NCI-H128 (cell line): ENCODE measurements at regions not wholly inside any gene's neighbourhood (a gene's known extent, or its start where the extent isn't known, plus 50 kb on each side); places are given as distances from the start of the nearest gene placed in this dataset.
"Not testable (repeated sequence)": the region's sequence is repeated elsewhere in the genome, so short reads cannot be mapped to it uniquely, and the experiment has no call there.

Experiments used
- DNase-seq: peaks from one replicate; lab custom pipeline; 2025; ENCODE audit not compliant: unreplicated experiment; lab: John Stamatoyannopoulos, UW

DNA sequence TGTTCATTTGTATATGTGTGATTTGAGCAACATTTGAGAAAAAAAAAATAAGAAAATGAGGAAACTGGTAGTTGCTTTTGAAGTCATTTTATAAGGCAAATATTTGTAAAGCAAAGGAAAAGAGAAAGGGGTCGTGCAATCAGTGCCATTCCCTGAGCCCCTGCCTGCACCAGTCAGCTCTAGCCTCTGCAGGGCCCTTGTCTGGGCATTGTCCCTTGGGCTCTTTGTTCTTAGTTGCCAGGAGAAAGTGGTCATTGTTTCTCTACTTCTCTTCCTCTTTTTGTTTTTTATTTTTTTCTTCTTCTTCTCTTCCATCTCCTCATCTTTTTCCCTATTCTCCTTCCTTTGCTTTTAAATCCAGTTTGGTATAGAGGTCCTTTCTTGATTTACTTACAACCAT lies 175.3 kb upstream of the CREB1 start:
- DNase-seq: no peak

DNA sequence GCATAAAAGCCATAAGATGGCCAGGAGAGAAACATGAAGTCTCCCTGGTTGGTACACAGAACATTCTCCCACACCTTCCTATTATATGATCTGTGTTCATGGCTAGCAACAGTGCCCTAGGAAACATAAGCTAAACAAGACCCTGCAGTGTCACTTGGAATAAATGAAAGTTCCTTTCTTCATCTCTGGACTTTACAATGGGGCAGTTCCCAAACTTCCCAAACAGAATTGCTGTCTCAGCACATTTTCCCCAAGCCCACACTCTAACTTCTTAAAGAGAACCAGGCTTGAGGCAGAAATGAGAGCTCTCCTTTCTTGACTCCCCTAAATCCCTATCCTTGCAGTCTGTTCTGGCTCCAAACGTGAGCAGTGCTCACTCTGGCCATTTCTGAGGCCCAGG lies 173.2 kb upstream of the CREB1 start:
- no peak for DNase-seq

DNA sequence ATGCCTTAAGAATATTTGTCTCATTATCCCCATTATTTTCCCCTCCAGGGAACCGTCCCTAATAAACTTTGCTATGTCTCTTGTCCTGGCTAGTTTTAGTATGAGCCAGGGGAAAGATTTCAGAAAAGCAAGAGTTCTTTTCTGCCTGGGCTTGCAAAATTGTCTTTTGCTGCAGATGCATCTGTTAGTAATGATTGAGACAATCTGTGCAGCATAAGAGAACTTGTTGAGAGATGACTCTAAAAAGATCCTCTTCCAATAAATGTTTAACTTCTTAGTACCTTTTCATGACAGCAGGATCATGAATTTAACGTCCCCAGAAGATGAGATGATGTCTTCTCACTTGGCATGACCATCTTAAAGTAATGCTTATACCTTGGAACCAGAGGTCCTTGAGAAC lies 172.5 kb upstream of the CREB1 start:
- no peak for DNase-seq

DNA sequence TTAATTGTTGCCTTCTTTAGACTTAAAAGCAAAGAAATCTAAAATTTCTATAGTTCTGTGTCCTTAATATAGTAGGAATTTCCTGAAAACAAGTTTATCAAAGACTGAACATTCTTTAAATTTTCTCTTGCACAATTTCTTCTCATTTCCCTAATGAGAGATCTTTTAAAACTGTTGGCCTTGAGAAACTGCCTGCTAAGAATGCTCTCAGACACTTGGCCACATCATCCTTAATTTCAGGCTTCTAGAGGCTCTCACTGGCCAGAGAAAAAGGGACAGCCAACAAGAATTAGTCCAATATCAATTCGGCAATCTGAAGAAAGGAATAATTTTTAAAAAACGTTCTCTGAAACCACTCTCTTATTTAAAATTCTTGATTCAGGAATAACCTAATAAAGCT lies 167.0 kb upstream of the CREB1 start:
- DNase-seq: no peak

DNA sequence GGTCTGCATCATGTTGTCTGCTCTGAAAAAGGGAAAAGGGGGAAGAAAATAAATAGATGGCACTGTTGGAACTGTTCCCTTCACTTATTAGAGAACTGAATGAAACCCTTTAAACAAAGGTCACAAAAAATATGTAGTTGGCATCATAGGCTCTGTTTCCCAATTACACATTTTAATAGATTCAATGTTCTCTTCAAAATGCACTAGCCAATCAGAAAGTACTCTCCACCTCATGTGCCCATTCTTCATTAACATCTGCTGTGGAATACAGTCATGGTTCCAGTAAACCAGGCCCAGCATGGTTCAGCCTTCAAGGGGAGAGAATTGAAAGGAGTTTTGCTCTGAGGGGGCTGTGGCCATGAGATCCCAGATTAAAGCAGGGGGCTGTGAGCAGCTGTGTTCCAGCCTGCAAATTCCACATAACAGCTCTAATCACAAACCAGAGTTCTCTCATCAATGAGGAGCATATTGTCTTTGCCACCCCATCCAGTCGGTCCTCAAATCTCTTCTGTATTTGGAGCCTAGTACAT lies 165.9 kb upstream of the CREB1 start:
- DNase-seq: no peak

DNA sequence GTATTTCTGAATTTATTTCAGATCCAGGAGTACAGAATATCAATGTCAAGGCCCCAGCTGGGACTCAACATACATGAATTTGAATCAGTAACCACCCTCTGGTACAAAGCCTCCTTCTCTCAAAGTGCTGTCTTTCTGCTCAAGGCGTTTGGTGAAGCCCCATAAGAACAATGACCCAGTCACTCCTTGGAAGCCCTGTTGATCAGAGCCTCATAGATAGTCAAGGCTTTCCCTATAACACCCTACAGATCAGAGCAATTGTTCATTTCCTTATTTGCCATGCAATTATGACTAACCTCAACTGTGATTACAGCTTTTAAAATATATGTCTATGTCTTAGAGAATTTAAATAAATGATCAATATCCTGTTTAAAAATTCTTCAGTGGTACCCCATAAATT lies 159.1 kb upstream of the CREB1 start:
- no peak for DNase-seq

DNA sequence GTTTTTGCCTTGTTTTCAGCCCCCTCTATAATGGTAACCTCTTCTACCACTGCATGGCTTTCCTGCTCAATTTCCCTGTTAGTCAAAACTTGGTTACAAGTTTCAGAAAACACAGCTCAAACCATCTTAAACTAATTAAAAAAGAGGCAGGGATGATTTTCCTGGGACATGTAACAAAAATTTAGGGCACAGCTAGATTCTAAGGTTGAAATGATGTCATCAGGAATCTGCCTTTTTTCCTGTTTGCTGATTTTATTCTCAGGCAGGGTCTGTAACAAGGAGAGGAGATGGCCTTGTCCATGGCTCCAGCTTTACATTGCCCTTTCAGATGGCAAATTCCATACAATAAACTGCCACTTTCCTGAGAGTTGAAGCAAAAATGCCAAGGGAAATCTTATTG lies 157.9 kb upstream of the CREB1 start:
- DNase-seq: no peak

DNA sequence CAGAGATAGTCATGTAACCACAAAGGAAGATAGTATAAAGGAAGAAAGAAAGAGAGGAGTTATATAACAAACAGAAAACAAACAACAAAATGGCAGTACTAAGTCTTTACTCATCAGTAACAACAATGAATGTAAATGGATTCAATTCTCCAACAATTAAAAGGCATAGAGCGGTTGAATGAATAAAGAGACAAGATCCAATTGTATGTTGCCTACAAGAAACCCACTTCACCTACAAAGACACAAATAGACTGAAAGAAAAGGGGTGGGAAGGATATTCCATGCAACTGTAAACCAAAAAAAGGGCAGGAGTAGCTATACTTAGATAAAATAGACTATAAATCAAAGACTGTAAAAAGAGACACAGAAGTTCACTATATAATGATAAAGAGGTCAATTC lies 157.3 kb upstream of the CREB1 start:
- DNase-seq: no peak

DNA sequence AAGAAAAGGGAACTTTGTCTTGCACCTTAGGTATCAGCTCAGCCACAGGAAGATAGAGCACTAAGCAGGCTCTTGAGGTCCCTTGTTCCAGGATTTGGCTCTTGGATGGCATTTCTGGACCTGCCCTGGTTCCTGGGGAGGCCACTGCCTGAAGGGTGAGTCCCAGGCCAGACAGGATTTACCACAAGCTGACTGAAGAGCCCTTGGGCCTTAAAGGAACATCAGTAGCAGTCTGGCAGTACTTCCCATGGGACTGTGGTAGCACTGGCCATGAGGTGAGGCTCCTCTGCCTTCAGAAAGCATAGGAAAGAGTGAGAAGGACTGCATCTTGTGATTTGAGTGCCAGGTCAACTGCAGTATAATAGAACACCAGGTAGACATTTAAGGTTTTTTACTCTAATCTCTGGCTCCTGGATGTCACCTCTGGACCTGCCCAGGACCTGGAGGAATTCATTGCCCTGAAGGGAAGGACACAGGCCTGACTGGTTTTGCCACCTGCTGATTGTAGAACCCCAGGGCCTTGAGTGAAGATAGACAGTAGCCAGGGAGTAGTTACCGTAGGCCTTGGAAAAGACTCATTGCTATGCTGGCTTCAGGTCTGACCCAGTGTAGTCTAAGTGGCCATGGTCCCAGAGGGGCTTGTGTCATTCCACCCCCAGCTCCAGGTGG lies 154.4 kb upstream of the CREB1 start:
- DNase-seq: no peak

DNA sequence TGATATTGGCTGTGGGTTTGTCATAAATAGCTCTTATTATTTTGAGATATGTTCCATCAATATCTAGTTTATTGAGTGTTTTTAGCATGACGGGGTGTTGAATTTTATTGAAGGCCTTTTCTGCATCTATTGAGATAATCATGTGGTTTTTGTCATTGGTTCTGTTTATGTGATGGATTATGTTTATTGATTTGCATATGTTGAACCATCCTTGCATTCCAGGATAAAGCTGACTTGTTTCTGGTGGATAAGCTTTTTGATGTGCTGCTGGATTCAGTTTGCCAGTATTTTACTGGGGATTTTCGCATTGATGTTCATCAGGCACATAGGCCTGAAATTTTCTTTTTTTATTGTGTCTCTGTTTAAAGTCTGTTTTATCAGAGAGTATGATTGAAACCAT lies 151.1 kb upstream of the CREB1 start:
- DNase-seq: not testable (repeated sequence)

DNA sequence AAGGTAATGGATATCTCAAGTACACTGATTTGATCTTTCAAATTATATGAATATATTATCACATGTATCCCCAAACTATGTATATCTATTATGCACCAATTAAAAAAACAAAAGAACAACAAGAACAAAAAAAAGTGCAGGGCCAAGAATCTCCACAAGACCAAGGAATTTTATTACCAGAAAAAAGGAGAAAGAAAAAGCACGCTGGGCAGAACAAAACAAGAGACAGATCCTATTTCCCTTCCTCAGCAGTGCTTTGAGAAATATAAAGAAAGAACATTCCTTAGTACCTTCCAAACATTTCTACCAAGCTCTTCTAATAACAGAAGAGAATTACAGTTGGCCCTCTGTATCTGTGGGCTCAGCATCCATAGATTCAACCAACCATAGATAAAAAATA lies 144.7 kb upstream of the CREB1 start:
- DNase-seq: no peak

DNA sequence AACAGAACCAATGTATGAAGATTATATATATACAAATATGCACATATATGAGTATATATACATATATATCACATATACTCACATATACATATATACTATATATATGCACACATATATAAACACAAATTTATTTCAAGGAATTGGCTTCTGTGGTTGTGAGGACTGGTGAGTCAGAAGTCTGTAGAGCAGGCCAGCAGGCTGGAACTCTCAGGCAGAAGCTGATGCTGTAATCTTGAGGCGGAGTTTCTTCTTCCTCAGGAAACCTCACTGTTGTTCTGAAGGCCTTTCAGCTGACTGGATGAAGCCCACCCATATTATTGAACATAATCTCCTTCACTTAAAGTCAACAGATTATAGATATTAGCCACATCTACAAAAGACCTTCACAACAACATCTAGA lies 143.9 kb upstream of the CREB1 start:
- DNase-seq: no peak

DNA sequence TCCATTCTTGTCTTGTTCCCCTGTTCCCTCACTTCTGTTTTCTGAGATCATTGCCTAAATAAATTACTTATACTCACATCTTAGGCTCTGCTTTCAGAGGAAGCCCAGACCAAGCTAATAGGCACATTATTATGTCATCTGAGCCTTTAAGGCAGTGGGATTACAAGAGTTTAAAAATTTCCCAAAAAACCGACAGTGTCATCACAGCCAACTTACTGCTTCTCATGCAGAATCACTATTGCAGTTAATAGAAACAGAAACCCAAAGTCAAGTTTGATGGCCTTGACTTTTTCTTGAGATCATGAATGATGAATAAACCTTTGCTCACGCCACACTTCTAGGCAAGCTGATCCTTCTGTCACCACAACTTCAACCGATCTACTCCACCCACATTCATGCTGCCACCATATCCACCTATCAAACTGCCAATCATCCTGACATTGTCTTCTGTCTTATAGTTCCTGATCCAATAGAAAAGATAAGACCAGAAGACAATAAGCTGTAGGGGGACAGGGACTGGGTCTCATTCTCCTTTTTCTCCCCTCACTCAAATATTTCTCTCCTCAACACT lies 142.7 kb upstream of the CREB1 start:
- DNase-seq: no peak

DNA sequence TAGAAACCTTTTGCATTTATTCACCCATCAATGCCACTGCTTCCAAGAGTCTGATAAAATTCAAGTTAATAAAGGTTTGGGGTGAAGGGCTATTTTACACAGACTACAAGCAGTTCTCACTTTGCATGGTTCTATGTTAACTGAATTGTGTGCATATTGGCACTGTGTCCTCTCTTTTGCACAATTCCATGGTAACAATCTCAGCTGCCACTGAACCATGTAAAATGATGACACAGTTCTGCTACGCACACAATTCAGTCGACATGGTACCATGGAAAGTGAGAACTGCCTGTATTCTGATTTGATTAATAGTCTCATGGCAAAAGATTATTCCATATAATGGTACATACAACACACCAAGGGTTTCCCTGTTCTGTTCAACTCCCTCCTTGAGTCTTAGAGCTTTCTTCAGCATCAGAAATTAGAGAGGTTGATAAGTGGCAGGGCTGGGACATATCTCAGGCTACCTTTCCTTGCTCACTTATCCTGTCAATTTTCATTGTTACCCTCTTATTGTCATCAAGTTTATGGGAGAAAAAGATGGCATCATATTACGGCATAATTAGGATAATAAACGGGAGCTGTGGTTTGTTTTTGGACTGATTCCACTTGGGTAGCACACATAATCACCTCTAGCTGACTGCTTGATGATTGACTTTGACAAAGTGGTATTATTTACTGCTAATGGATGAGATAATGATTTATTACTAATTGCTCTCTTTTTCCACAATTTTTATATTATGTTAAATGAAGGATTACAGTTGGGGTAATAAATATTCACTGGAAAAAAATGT lies 139.3 kb upstream of the CREB1 start:
- DNase-seq: peak; percentile 7

DNA sequence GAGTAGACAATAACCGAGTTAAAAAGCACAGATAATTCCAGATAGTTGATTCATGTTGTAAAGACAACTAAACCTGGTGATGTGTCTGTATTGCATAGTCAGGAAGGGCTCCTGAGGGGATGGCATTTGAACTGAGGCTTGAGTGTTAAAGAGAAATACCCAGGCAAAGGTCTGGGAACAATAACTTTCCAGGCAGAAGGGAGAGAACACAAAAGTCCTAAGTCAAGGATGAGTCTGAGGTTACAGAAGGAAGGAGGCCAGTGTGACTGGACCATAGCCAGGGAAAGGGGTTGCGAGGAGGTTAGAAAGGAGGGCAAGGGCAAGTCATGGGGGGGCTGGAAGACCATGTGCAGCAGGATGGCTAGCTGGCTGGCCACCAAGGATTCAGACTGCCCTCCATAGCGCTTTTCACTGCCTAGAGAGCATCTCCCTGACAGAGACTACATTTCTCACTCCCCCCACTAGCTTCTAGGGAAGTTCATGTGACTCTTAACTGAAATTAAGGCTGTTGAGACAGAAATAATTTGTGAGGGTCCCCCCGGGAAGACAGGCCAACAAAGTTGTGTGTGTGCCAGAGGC lies 135.5 kb upstream of the CREB1 start:
- DNase-seq: no peak

DNA sequence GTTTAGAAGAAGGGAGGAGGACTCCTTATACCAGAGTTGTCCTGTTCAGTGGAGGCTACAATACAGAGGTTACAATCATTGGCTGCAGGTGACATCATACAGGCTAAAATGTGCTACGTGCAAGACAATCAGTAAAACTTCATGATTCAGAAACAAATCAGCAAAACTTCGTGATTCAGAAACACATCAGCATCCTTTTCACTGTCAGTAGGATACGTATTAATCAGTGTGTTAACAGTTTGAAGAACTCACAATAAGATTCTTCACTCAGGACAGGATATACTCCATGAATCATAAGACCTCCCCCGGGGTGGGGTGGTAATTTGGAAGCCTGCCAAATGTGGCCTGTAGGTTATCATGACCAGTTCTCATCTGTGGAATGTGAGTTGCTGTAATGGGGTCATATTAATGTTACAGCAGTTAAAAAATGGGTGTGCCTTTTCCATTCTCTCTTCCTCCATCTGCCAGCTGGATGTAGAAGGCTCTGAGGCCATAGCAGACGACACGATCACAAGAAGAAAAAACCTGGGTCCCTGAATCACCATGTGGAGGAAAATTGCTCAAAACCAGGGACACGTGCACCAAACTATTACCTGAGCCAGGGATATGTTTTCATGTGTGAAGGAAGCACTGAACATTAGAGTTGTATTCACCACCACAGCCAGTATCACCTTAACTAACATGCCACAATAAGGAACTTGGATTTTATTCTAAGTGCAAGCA lies 134.8 kb upstream of the CREB1 start:
- DNase-seq: no peak

DNA sequence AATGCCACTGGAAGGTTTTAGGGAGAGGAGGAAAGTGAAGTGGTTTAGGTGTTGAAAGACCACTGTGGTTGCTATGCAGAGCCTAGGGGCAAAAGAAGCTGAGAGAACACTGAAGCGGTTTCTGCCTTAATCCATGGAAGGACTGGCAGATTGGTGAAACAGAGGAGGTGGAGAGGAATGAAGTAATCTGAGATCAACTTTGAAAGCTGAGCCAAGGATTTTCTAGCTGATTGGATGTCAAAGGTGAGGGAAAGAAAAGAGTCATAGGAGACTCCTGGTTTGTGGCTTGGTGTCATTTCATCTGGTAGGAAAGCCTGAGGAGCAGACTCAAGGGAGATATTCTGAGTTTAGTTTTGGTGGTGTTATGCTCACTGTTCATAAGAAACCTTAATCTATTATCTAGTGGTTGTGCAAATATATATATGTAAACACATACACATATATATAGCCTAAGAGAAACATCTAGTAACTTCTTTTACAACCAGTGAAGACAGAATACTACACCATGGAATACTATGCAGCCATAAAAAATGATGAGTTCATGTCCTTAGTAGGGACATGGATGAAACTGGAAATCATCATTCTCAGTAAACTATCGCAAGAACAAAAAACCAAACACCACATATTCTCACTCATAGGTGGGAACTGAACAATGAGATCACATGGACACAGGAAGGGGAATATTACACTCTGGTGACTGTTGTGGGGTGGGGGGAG lies 134.1 kb upstream of the CREB1 start:
- no peak for DNase-seq

DNA sequence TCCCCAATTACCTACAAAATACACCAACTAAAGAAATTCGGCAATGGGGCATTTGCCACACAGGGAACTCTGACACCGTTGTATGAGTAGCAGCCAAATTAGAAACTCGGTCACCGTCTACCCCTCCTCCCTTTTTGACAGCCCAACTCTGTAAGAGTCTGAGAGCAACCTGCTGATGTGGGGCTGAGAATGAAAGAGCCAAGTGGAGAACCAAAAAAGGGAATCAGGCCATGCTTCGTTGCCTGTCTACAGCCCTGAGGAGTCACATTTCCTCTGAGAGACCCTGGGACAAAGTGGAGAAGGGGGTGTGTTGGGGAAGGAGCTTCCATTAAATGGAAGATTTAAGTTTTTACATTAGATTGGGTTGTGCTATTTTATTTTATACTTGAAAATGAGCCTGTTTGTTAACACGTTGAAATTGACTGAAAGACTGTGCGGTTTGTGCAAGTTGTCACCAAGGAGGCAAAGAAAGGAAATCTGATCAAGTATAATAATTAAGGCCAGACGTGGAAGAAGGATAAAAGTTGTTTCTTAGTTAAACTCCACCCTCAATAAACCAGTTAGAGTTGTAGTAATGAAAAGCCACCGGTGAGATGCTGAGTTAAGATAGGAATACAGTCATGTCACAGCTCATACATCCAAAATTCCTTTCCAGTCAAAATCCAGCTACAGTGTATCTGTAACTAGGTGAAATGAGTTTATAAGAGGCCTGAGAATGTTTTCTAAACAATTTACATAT lies 131.7 kb upstream of the CREB1 start:
- DNase-seq: no peak

DNA sequence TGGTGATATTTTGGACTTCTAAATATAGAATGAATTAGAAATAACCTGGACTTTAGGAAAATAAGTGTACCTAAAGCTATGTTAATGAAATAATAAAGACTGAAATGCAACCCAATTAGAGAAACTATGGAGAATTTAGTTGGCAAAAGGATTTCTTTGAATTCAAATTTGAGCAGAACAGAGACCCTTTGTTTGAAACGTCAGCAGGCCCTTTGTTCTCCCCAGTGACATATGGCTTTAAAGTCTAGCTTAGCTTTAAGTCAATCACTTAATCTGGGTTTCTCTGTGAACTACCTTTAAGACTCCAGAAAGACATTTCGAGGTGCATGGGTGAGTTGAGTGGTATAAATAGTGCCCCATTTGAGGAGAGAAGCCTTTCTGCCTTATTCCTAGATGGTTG lies 130.5 kb upstream of the CREB1 start:
- no peak for DNase-seq

DNA sequence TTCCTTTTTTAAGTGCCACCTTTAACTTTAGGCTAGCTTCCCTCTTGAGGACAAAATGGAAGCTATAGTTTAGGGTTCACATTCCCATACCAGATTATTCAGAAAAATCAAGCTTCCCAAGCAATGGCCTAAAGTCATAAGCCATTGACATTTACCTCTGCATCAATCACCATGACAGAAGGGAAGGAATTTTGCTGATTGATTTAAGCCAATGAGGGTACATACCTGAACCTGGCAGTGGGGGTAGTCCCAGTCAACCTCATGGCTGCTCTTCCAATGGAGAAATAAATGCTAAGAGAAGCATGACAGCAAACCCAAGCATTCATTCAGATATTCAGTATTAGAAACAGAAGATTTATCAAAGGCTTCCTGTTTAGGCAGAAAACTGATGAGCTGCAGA lies 128.4 kb upstream of the CREB1 start:
- no peak for DNase-seq
